HG03159 (cell line): ENCODE measurements at regions not wholly inside any gene's neighbourhood (a gene's known extent, or its start where the extent isn't known, plus 50 kb on each side); places are given as distances from the start of the nearest gene placed in this dataset.
"Not testable (repeated sequence)": the region's sequence is repeated elsewhere in the genome, so short reads cannot be mapped to it uniquely, and the experiment has no call there.

ENCODE experiments used
- ATAC-seq: cut with Tn5 transposase; IDR thresholded peaks from one replicate; pipeline ENCODE4 v1.9.1; 2021; ENCODE audit warnings: mild to moderate bottlenecking, moderate library complexity; ENCODE audit not compliant: unreplicated experiment

DNA sequence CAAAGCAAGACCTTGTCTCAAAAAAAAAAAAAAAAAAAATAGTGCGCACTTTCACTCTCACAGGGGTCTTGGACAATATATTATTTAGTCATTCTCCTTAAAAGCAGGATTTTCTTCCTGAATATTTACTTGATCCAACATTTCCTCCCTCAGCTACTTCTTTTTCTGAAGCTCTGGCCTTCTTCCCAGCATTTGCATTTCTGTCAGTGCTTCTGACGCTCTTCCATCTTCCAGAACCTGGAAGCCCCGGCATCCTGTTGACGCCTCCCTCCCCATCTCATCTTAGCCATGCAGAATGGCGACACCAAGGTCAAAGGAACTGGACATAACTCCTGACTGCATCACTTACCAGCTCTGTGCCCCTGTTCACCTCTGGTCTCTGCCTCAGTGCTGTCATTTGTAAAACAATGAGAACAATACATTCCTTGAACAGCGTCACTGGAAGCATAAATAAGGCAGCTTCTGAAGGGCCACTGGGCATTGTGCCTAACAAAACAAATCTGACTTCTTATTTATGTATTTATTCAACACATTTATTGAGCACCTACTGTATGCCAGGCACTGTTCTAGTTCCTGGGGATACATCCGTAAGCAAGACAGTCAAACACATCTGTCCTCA is 90.9 kb upstream of the MDM1 start:
- no peak for ATAC-seq

- no peak for ATAC-seq
Measured at GRCh38 chr12:68425998-68426397, 93.8 kb upstream of the MDM1 start.

GRCh38 chr12:68428211-68428610 is 96.0 kb upstream of the MDM1 start:
- ATAC-seq, result no peak

- ATAC-seq, result no peak
Measured at GRCh38 chr12:68428724-68429501, 96.8 kb upstream of the MDM1 start.

GRCh38 chr12:68429696-68430095 is 97.5 kb upstream of the MDM1 start:
- ATAC-seq, result no peak

DNA sequence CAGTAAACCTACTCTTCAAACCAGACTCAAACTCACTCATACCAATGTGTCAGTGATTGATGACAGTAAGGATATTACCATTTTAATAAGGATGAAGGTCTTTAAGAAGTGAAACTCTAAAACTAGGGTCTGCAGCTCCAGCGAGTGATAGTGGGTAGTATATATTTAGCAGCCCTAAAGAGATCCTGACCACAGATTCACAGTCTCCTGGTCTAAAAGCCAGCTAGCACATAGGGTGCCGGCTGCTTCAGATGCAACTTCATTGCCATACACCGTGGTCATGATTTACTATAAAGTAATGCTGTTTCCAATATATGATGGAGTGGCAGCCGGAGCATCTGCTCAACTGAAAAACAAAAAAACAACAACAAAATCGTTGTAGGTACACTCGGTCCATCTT is 99.6 kb upstream of the MDM1 start:
- no peak for ATAC-seq

- ATAC-seq, result no peak
Measured at GRCh38 chr12:68432622-68433021, 100.5 kb upstream of the MDM1 start.

DNA sequence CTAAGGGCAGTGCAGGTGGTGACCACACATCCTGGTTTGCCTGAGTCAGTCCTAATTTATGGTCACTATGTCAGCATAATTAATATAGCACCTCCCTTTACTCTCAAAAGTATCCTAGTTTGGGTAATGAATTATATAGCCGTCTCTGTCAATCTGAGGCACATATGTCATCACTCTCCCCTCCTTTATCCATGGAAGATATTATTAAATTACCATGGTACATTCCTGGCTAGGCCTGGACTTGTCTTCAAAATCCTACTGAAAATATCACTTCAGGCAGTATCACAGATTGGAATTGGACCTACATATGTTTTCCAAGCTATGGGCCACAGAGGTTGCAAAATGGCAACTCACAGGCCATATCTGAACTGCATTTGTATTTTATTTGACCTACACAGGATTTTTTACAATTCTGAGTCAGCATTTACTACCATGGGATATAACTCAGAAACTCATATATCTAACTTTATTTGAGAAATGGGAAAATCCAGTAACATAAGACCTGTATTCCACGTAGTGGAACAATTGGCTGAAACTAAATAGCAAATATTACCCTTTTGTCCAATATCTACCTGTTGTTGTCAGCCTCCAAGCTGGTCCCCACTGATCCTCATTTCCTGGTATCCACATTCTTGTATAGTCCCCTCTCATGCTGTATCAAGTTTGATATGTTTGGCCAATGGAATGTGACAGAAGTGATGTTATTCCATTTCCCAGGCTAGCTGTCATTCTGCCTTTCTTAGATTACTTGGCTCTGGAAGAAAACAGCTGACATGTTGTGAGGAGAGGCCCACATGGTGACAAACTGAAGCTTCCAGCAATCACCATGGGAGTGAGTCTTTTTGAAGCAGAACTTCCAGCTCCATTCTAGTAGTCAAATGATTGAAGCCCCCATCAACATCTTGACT is 102.5 kb upstream of the MDM1 start:
- ATAC-seq, result no peak

DNA sequence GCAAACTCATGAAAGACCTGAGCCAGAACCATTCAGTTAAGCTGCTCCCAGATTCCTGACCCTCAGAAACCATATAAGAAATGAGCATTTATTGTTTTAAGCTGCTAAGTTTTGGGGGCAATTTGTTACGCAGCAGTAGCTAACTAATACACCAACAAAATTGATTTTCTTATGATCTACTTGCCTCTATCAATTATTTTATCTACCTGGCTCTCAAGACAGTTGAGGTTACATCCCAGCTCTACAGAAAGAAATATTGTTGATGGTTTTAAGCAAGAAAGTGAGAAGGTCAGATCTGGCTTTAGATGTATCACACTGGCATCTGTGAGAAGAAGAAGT is 103.1 kb upstream of the MDM1 start:
- ATAC-seq, result no peak

DNA sequence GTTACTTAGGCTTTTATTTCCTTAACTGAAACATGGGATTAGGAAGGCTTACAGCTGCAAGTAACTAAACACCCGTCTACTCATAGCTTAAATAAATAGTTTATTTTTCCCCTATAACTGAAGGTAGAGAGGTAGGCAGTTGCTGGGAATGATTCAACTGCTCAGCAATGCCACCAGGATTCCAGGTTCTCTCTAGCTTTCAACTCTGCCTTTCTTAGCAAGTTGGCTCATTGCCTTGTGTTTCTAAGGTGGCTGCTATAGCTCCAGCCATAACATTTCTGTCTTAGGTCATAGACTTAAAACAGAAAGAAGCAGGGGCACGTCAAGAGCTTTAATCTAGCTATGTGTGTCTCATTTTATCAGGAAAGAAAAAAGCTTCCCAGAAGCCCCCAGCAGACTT is 103.7 kb upstream of the MDM1 start:
- no peak for ATAC-seq

GRCh38 chr12:68438601-68439000 is 106.4 kb upstream of the MDM1 start:
- ATAC-seq, result no peak

GRCh38 chr12:68439368-68440045 is 107.3 kb upstream of the MDM1 start:
- ATAC-seq, result no peak

- ATAC-seq, result no peak
Measured at GRCh38 chr12:68440068-68440581, 108.0 kb upstream of the MDM1 start.

GRCh38 chr12:68441167-68441566 is 109.0 kb upstream of the MDM1 start:
- no peak for ATAC-seq

DNA sequence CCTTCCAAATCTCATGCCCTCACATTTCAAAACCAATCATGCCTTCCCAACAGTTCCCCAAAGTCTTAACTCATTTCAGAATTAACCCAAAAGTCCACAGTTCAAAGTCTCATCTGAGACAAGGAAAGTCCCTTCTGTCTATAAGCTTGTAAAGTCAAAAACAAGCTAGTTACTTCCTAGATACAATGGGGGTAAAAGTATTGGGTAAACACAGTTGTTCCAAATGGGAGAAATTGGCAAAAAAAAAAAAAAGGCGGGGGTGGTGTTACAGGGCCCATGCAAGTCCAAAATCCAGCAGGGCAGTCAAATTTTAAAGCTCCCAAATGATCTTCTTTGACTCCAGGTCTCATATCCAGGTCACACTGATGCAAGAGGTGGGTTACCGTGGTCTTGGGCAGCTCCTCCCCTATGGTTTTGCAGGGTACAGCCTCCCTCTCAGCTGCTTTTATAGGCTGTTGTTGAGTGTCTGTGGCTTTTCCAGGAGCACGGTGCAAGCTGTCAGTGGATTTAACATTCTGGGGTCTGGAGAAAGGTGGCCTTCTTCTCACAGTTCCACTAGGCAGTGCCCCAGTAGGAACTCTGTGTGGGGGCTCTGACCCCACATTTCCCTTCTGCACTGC is 110.3 kb upstream of the MDM1 start:
- not testable (repeated sequence) for ATAC-seq

DNA sequence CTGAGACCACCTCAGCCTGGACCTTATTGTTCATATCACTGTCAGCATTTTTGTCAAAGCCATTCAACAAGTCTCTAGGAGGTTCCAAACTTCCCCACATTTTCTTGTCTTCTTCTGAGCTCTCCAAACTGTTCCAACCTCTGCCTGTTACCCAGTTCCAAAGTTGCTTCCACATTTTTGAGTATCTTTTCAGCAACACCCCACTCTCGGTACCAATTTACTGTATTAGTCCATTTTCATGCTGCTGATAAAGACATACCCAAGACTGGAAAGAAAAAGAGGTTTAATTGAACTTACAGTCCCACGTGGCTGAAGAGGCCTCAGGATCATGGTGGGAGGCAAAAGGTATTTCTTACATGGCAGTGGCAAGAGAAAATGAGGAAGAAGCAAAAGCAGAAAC is 111.5 kb upstream of the MDM1 start:
- not testable (repeated sequence) for ATAC-seq

DNA sequence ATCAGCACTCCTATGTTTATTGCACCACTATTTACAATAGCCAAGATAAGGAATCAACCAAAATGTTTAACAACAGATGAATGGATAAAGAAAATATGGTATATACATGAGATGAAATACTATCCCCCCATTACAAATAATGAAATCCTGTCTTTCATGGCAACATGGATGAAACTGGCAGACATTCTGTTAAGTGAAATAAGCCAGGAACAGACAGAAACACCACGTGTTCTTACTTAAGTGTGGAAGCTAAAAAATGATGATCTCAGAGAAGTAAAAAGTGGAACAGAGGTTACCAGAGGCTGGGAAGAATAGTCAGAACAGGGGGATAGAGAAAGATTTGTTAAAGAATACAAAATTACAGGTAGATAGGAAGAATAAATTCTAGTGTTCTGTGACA is 113.7 kb upstream of the MDM1 start:
- ATAC-seq, result no peak

GRCh38 chr12:68446384-68446783 is 114.2 kb upstream of the MDM1 start:
- ATAC-seq, result no peak

- no peak for ATAC-seq
Measured at GRCh38 chr12:68446901-68447796, 115.0 kb upstream of the MDM1 start.
